ENCODE measurements at regions not wholly inside any gene's neighbourhood (a gene's known extent, or its start where the extent isn't known, plus 50 kb on each side); places are given as distances from the start of the nearest gene placed in this dataset.

- Histone ChIP-seq H3K4me3 (no peak overlapping the region), H3K27ac (no peak overlapping the region), H3K4me1 (no peaks in the 10 kb centered on the region), H3K36me3 (no peaks in the 10 kb centered on the region), H3K9me3 (peaks cover 6 to 52% (median 48%) of the 10 kb centered on the region in 4 donors), H3K27me3 (no peaks in the 10 kb centered on the region)
- no peak for DNase-seq
- TF ChIP-seq EP300 (IDR thresholded peaks at IDR 0.05) (no peak), CTCF (IDR thresholded peaks at IDR 0.05) (no peak)
- intact Hi-C loops (cut with DNase I; ENCODE audit: low total_unique reads): no loop called here
- WGBS, 5 donors: 54 to 78% (median 76%) methylated on average over 2 of the region's 2 CpGs
Observed at GRCh38 chr12:126763359-126763758, 1503.6 kb upstream of the TMEM132C start.

- WGBS, 5 donors: 82 to 95% (median 89%) methylated on average over 6 to 8 of the region's 8 CpGs
Observed at GRCh38 chr12:126767334-126767733, 1499.6 kb upstream of the TMEM132C start.

DNA sequence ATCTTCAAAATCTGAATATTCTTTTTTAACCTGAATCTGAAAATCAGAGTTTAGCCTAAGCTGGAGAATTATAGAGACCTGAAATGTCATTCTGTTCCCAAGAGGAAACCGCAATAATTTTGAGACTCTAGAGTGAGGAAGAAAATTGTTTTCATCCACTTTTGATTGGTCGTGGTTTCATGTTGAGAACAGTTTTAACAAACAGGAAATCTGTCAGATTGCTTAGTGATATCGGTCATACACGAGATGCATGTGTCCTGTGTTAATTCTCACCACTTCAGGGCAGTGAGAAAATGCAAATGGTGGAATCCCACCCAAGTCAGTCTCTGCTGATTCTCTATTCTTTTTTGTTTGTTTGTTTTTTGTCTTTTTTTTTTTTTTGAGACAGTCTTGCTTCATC lies 1498.5 kb upstream of the TMEM132C start:
- TF ChIP-seq EP300 (IDR thresholded peaks at IDR 0.05): no peak
- no peak for TF ChIP-seq CTCF (IDR thresholded peaks at IDR 0.05)
- TF ChIP-seq POLR2A (IDR thresholded peaks at IDR 0.05): no peak
- no peak for TF ChIP-seq POLR2AphosphoS5 (IDR thresholded peaks at IDR 0.05)
- Histone ChIP-seq H3K36me3 (no peaks in the 10 kb centered on the region), H3K9me3 (peaks cover 6 to 45% (median 33%) of the 10 kb centered on the region in 4 donors), H3K27me3 (no peaks in the 10 kb centered on the region), H3K4me3 (no peak overlapping the region), H3K4me1 (no peaks in the 10 kb centered on the region), H3K27ac (no peak overlapping the region)
- WGBS, 5 donors: 37 to 73% (median 61%) methylated on average over 4 of the region's 4 CpGs
- DNase-seq: no peak
- intact Hi-C loops (cut with DNase I; ENCODE audit: low total_unique reads): no loop called here

More at GRCh38 chr12:126767334-126767733, 1499.6 kb upstream of the TMEM132C start:
- Histone ChIP-seq H3K4me1 (no peaks in the 10 kb centered on the region), H3K27ac (no peak overlapping the region), H3K27me3 (no peaks in the 10 kb centered on the region), H3K4me3 (no peak overlapping the region), H3K9me3 (peaks cover 6 to 49% (median 45%) of the 10 kb centered on the region in 4 donors), H3K36me3 (no peaks in the 10 kb centered on the region)
- intact Hi-C loops (cut with DNase I; ENCODE audit: low total_unique reads): no loop called here
- no peak for DNase-seq
- TF ChIP-seq EP300 (IDR thresholded peaks at IDR 0.05) (no peak), POLR2A (IDR thresholded peaks at IDR 0.05) (no peak)

DNA sequence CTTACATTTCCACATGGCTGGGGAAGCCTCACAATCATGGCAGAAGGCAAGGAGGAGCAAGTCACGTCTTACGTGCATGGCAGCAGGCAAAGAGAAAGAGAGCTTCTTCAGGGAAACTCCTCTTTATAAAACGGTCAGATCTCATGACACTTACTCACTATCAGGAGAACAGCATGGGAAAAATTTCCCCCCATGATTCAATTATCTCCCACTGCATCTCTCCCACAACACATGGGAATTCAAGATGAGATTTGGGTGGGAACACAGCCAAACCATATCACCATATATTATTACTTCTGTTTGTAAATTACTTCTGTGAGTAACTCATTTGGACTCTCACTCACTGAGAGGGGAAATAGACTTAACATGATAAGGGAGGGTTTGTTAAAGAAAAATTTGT lies 1496.8 kb upstream of the TMEM132C start:
- WGBS, 5 donors: 44 to 71% (median 50%) methylated on average over 3 of the region's 3 CpGs
- no peak overlapping the region for H3K27ac ChIP-seq
- H3K27me3 ChIP-seq: no peaks in the 10 kb centered on the region
- peaks cover 3 to 29% (median 17%) of the 10 kb centered on the region in 4 donors for H3K9me3 ChIP-seq
- H3K4me3 ChIP-seq: no peak overlapping the region
- H3K36me3 ChIP-seq: no peaks in the 10 kb centered on the region
- intact Hi-C loops (cut with DNase I; ENCODE audit: low total_unique reads): no loop called here
- no peaks in the 10 kb centered on the region for H3K4me1 ChIP-seq
- no peak for DNase-seq
- no peak for TF ChIP-seq POLR2AphosphoS5 (IDR thresholded peaks at IDR 0.05)
- TF ChIP-seq CTCF (IDR thresholded peaks at IDR 0.05): no peak
- no peak for TF ChIP-seq EP300 (IDR thresholded peaks at IDR 0.05)
- TF ChIP-seq POLR2A (IDR thresholded peaks at IDR 0.05): no peak

DNA sequence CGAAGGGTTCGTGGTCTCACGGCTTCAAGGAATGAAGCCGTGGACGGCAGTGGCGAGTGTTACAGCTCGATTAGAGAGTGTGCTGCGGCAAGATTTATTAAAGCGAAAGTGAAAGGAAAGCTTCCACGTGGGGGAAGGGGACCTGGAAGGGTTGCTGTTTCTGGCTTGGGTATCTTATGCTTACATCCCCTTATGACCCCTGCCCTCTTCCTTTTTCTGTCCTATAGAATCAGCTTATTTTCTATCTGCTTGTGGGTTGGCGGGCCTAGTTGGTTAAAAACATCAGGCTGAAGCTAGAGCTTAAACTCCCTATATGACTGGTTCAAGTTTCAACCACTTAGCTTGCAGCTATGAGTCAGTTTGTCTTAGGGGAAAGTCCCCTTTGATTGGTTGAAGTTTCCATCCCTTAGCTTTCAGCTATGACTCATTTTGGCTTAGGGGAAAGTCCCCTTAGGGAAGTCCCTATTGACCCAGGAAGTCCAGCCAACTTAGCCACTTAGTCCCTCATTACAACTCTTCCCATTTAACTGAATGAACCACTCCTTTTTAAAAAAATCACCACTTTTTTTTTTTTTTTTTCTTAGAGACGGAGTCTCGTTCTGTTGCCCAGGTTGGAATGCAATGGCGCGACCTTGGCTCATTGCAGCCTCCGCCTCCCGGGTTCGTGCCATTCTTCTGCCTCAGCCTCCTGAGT lies 1494.7 kb upstream of the TMEM132C start:
- no peak for TF ChIP-seq CTCF (IDR thresholded peaks at IDR 0.05)
- no peak for TF ChIP-seq EP300 (IDR thresholded peaks at IDR 0.05)
- TF ChIP-seq POLR2AphosphoS5 (IDR thresholded peaks at IDR 0.05): no peak
- TF ChIP-seq POLR2A (IDR thresholded peaks at IDR 0.05): no peak
- intact Hi-C loops (cut with DNase I; ENCODE audit: low total_unique reads): no loop called here
- Histone ChIP-seq H3K27ac (peak overlapping the region in 2 of 5 donors; percentile 11 to 50), H3K9me3 (peaks cover 0 to 16% (median 3%) of the 10 kb centered on the region in 4 donors), H3K4me3 (peak overlapping the region in 3 of 4 donors; percentile 2 to 9 (median 4)), H3K36me3 (no peaks in the 10 kb centered on the region), H3K27me3 (no peaks in the 10 kb centered on the region), H3K4me1 (no peaks in the 10 kb centered on the region)
- 64 to 82% (median 70%) methylated on average over 18 of the region's 18 CpGs for WGBS, 5 donors
- peak in 1 of 2 donors; percentile 5 for DNase-seq

Measured in stomach (tissue), 8 donors.